PFSK-1 (cell line): ENCODE measurements at regions not wholly inside any gene's neighbourhood (a gene's known extent, or its start where the extent isn't known, plus 50 kb on each side); places are given as distances from the start of the nearest gene placed in this dataset.

Experiments
- REST ChIP-seq, 2 experiments: IDR thresholded peaks; 2 replicates each; pipeline versions ENCODE4 v1.6.1 to v1.8.0; 2011 to 2012; ENCODE audit warnings: low read depth in 2 of 2, low read length in 2 of 2, control low read depth in 1 of 2, inconsistent platforms in 1 of 2, mild to moderate bottlenecking in 1 of 2, moderate library complexity in 1 of 2; ENCODE audit not compliant: insufficient read depth in 1 of 2
- SIN3A ChIP-seq: IDR thresholded peaks from 2 replicates; pipeline ENCODE4 v1.6.1; 2012; ENCODE audit warnings: mild to moderate bottlenecking, low read length, moderate library complexity, borderline replicate concordance; ENCODE audit not compliant: insufficient read depth

- TF ChIP-seq SIN3A (no peak), REST (IDR thresholded peaks at IDR 0.05; ENCODE audit: insufficient read depth in 1 of 2, low read depth in 2 of 2, low read length in 2 of 2) (no peak)
Measured at GRCh38 chr13:47481536-47481935, 519.5 kb downstream of the SUCLA2 start.
